K562 (cell line): ENCODE measurements at regions not wholly inside any gene's neighbourhood (a gene's known extent, or its start where the extent isn't known, plus 50 kb on each side); places are given as distances from the start of the nearest gene placed in this dataset.

Source experiments
- ATAC-seq: fragments of 200-7000 bp; cut with Tn5 transposase; 3 replicates; pipeline ENCODE4 v1.9.1; 2020; ENCODE audit warnings: moderate library complexity
- BruUV-seq: library from RNA; stranded (reverse); fragments of 400-500 nt; replicated peaks from 2 replicates; lab custom pipeline; 2021; lab: Mats Ljungman, UMichigan
- CTCF ChIA-PET: fragments of 300-600 bp; formaldehyde crosslinking; extraction: SDS; loops from one replicate; lab custom pipeline; 2021; ENCODE audit warnings: low intra/inter-chr PET ratio; lab: Yijun Ruan, JAX
- POLR2A ChIA-PET: fragments of 300-600, 350-650 bp; sonication (Branson Sonifier 250); formaldehyde crosslinking; extraction: SDS; loops from one replicate; lab custom pipeline; 2021; ENCODE audit warnings: antibody characterized with exemption, inconsistent platforms; lab: Yijun Ruan, JAX
- DNase-seq, 4 experiments: peaks; one replicate each; pipeline versions ENCODE4 v3.0.0 to v3.0.0-alpha.2; 2011 to 2018; ENCODE audit warnings: low spot score in 3 of 4, mixed read lengths in 3 of 4; ENCODE audit errors: extremely low read depth in 1 of 4
- FAIRE-seq: peaks from 2 replicates; lab custom pipeline; 2011; peaks lifted over from hg19 to GRCh38; lab: Jason Lieb, UNC
- H2AFZ ChIP-seq: 2 replicates; pipeline ENCODE4 v1.6.0; 2011; ENCODE audit warnings: low read depth, low read length, control low read depth, inconsistent platforms
- H3K27ac ChIP-seq: fragments of 200-600 bp; 3 replicates; pipeline ENCODE4 v1.8.0; 2011; ENCODE audit warnings: low read depth, mild to moderate bottlenecking, control low read depth, inconsistent platforms, low read length, moderate library complexity, mixed read lengths; ENCODE audit errors: extremely low read depth
- H3K27me3 ChIP-seq, 2 experiments: fragments of 300-600 bp in 1 of 2; 2 replicates in 1 of 2; 3 replicates in 1 of 2; pipeline versions ENCODE4 v1.6.0 to v1.8.0; 2011; ENCODE audit warnings: inconsistent platforms in 2 of 2, low read length in 2 of 2, mild to moderate bottlenecking in 1 of 2, mixed read lengths in 1 of 2, moderate library complexity in 1 of 2; ENCODE audit not compliant: control insufficient read depth in 2 of 2, insufficient read depth in 2 of 2
- H3K36me3 ChIP-seq: fragments of 300-600 bp; 3 replicates; pipeline ENCODE4 v1.8.0; 2011; ENCODE audit warnings: mild to moderate bottlenecking, low read length, inconsistent platforms; ENCODE audit not compliant: control insufficient read depth, insufficient read depth
- H3K4me1 ChIP-seq, 2 experiments: fragments of 200-600 bp in 1 of 2; replicated peaks in 1 of 2; 2 replicates in 1 of 2; 3 replicates in 1 of 2; pipeline versions ENCODE4 v1.5.1 to v1.8.0; 2011; ENCODE audit warnings: inconsistent platforms in 2 of 2, low read length in 2 of 2, mild to moderate bottlenecking in 1 of 2, mixed read lengths in 1 of 2, moderate library complexity in 1 of 2; ENCODE audit not compliant: control insufficient read depth in 2 of 2, insufficient read depth in 2 of 2
- H3K4me2 ChIP-seq: 2 replicates; pipeline ENCODE4 v1.6.1; 2011; ENCODE audit warnings: low read length, control low read depth, inconsistent platforms, mixed read lengths; ENCODE audit not compliant: insufficient read depth
- H3K4me3 ChIP-seq: fragments of 200-600 bp; sonication (generic), shearing (Covaris generic); 2 replicates; pipeline ENCODE4 v1.5.1; 2016; ENCODE audit warnings: control low read depth, inconsistent platforms
- H3K79me2 ChIP-seq: fragments of 200-600 bp; 3 replicates; pipeline ENCODE4 v1.8.0; 2011; ENCODE audit warnings: low read length, inconsistent platforms; ENCODE audit not compliant: control insufficient read depth, insufficient read depth
- H3K9ac ChIP-seq, 2 experiments: 2 replicates each; pipeline versions ENCODE4 v1.6.0 to v1.6.1; 2011; ENCODE audit warnings: low read depth in 2 of 2, low read length in 2 of 2, control low read depth in 1 of 2, inconsistent platforms in 1 of 2, mild to moderate bottlenecking in 1 of 2, mixed read lengths in 1 of 2; ENCODE audit not compliant: insufficient read depth in 1 of 2
- H3K9me1 ChIP-seq: one replicate; pipeline ENCODE4 v1.6.0; 2011; ENCODE audit warnings: inconsistent platforms, mild to moderate bottlenecking, low read length, moderate library complexity; ENCODE audit not compliant: control insufficient read depth, insufficient read depth
- H3K9me3 ChIP-seq: replicated peaks from 2 replicates; pipeline ENCODE4 v1.5.1; 2011; ENCODE audit warnings: low read depth, low read length, inconsistent platforms; ENCODE audit not compliant: control insufficient read depth, insufficient read depth
- H4K20me1 ChIP-seq: replicated peaks from 2 replicates; pipeline ENCODE4 v1.6.1; 2011; ENCODE audit warnings: low read length, inconsistent platforms, mixed read lengths; ENCODE audit not compliant: control insufficient read depth, insufficient read depth
- EP400 ChIP-seq: fragments of 450-650 bp; IDR thresholded peaks from 2 replicates; pipeline ENCODE4 v1.6.1; 2017; ENCODE audit warnings: antibody characterized with exemption, mild to moderate bottlenecking, moderate library complexity
- KLF16 ChIP-seq: IDR thresholded peaks from 2 replicates; pipeline ENCODE4 v1.6.1; 2016; ENCODE audit warnings: antibody characterized with exemption
- MLLT1 ChIP-seq, 2 experiments: fragments of 450-650 bp; IDR thresholded peaks; 2 replicates each; pipeline ENCODE4 v1.6.1; 2016
- USF2 ChIP-seq: sonication (generic); formaldehyde crosslinking; IDR thresholded peaks from 2 replicates; pipeline ENCODE4 v1.5.0; 2020; ENCODE audit warnings: missing genetic modification reagents
- ZNF274 ChIP-seq: IDR thresholded peaks from 2 replicates; pipeline ENCODE4 v1.6.1; 2011; ENCODE audit warnings: low read depth, mild to moderate bottlenecking, low read length, moderate library complexity, borderline replicate concordance
- ZNF324 ChIP-seq: fragments of 250-450 bp; sonication (Bioruptor Pico); IDR thresholded peaks from 2 replicates; pipeline ENCODE4 v1.4.0; 2020; ENCODE audit warnings: mild to moderate bottlenecking
- WGBS: fragments of 100-300 bp; shearing (Covaris generic); methylation state at CpG from one replicate; pipeline ENCODE4 v1.1.6; 2016; ENCODE audit warnings: low coverage, mixed read lengths; ENCODE audit not compliant: insufficient coverage; ENCODE audit errors: missing lambda C conversion rate; 5-methylcytosine and 5-hydroxymethylcytosine counted together
- in situ Hi-C: fragments of 300-500 bp; cut with MboI; formaldehyde crosslinking; loops from 4 replicates; pipeline ENCODE4 v1.15.0; 2018; ENCODE audit warnings: inconsistent platforms, mixed read lengths
- intact Hi-C: fragments of 100-400 bp; cut with micrococcal nuclease; formaldehyde crosslinking; loops from 2 replicates; pipeline ENCODE4 v1.14.2; 2022

- no peak for TF ChIP-seq EP400
- TF ChIP-seq MLLT1 (IDR thresholded peaks at IDR 0.05) = no peak
- no peak for TF ChIP-seq USF2 (CRISPR knock-in tag)
- no peak for TF ChIP-seq ZNF324 (CRISPR knock-in tag)
- no peak for TF ChIP-seq ZNF274
- no peak for TF ChIP-seq KLF16
- Histone ChIP-seq H3K9me1 (no peaks in the 10 kb centered on the region), H3K9me3 (no peaks in the 10 kb centered on the region), H2AFZ (no peak overlapping the region), H4K20me1 (no peaks in the 10 kb centered on the region), H3K9ac (no peak overlapping the region), H3K4me3 (no peak overlapping the region), H3K79me2 (peaks cover 35% of the 10 kb centered on the region), H3K4me1 (peaks cover 0 to 3% of the 10 kb centered on the region in 2 experiments; a peak in 2 of 5 replicates), H3K4me2 (no peak overlapping the region), H3K27me3 (no peaks in the 10 kb centered on the region), H3K27ac (no peak overlapping the region), H3K36me3 (peaks cover 14% of the 10 kb centered on the region; the same call in 1 of the 3 replicates)
- ATAC-seq (no peak), FAIRE-seq (no peak), DNase-seq (no peak)
- CTCF ChIA-PET = no interaction called here
- in situ Hi-C loops (no loop called here), intact Hi-C loops (no loop called here)
- POLR2A ChIA-PET = interaction anchor here (0.6 to 1.1 kb wide), 2 partner anchors 8 to 9 kb away, joined by 3 read pairs; no protein-coding TSS in a partner anchor
- 96% methylated on average over 13 of the region's 13 CpGs for WGBS
- no TSS peak for BruUV-seq
These were observed 315.0 kb downstream of the BRD1 start for GRCh38 chr22:49512487-49513165.
